ENCODE measurements at regions not wholly inside any gene's neighbourhood (a gene's known extent, or its start where the extent isn't known, plus 50 kb on each side); places are given as distances from the start of the nearest gene placed in this dataset.

DNA sequence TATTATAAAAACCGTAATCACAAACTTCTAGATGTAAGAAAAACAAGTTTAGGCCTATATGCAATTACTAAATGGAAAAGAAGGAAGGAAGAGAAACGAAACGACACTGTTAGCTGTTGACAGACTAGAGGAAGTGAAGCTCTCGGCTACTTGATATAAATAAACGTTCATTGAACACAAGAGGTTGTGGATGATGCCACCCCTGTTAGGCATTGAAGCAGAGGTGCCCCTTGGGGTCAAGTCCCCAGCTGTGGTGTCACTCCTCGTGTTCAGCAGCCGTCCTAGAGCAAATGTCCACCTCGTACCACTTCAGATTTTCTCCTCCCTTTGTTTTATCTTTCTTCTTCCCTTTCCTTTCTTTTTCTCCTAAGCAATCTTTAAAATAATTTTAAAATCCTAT lies 146.5 kb upstream of the UBE2E1 start:
- H3K4me3 ChIP-seq (replicated peaks; ENCODE audit: insufficient read depth, low read length), result no peak overlapping the region
- H3K27me3 ChIP-seq (ENCODE audit: insufficient read depth, poor library complexity, severe bottlenecking), result no peaks in the 10 kb centered on the region
- peak in 1 of 2 experiments; percentile 18 for DNase-seq (ENCODE audit: low read depth in 1 of 2, low spot score in 1 of 2)
- TF ChIP-seq SPI1 (IDR thresholded peaks at IDR 0.05; ENCODE audit: borderline replicate concordance, low read depth), result peak; percentile 69; the same call in 1 of the 2 replicates
- TF ChIP-seq GABPA (IDR thresholded peaks at IDR 0.05; ENCODE audit: low read depth), result no peak
- TF ChIP-seq, protein P1, sequence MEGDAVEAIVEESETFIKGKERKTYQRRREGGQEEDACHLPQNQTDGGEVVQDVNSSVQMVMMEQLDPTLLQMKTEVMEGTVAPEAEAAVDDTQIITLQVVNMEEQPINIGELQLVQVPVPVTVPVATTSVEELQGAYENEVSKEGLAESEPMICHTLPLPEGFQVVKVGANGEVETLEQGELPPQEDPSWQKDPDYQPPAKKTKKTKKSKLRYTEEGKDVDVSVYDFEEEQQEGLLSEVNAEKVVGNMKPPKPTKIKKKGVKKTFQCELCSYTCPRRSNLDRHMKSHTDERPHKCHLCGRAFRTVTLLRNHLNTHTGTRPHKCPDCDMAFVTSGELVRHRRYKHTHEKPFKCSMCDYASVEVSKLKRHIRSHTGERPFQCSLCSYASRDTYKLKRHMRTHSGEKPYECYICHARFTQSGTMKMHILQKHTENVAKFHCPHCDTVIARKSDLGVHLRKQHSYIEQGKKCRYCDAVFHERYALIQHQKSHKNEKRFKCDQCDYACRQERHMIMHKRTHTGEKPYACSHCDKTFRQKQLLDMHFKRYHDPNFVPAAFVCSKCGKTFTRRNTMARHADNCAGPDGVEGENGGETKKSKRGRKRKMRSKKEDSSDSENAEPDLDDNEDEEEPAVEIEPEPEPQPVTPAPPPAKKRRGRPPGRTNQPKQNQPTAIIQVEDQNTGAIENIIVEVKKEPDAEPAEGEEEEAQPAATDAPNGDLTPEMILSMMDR (IDR thresholded peaks at IDR 0.05; ENCODE audit: insufficient read depth, low read length), result no peak
- no peak for TF ChIP-seq POLR2AphosphoS5 (IDR thresholded peaks at IDR 0.05; ENCODE audit: low read depth)
- peak overlapping the region; percentile 66 for H3K27ac ChIP-seq (replicated peaks)

DNA sequence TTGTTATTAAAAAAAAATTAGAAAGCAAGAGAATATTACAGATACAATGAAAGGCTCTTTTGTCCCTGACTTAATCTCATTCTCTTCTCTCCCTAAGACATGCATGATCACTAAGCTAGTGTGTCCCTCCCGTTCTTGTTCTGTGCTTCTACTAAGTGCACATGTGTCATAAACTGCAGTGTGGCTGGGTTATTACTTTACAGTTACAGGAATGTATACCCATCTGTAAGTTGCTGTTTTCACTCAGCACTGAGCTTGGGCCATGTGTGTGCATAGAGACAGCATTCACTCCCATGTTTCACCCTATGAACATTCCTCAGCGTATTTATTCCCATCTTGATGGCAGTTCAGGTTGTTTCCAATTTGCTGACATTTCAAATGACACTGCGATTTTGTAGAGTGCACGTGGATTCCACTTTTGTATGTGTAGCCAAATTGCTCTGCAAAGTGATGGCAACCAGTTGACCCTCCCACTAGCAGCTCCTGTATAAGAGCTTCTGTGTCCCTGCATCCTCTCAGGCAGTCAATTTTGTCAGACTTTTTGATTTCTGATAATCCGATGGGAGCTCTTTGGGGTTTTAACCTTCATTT lies 145.8 kb upstream of the UBE2E1 start:
- Histone ChIP-seq H3K27ac (replicated peaks) (peak overlapping the region; percentile 66; the same call in 1 of the 2 replicates), H3K4me3 (replicated peaks; ENCODE audit: insufficient read depth, low read length) (no peak overlapping the region), H3K27me3 (ENCODE audit: insufficient read depth, poor library complexity, severe bottlenecking) (no peaks in the 10 kb centered on the region)
- TF ChIP-seq, protein P2, sequence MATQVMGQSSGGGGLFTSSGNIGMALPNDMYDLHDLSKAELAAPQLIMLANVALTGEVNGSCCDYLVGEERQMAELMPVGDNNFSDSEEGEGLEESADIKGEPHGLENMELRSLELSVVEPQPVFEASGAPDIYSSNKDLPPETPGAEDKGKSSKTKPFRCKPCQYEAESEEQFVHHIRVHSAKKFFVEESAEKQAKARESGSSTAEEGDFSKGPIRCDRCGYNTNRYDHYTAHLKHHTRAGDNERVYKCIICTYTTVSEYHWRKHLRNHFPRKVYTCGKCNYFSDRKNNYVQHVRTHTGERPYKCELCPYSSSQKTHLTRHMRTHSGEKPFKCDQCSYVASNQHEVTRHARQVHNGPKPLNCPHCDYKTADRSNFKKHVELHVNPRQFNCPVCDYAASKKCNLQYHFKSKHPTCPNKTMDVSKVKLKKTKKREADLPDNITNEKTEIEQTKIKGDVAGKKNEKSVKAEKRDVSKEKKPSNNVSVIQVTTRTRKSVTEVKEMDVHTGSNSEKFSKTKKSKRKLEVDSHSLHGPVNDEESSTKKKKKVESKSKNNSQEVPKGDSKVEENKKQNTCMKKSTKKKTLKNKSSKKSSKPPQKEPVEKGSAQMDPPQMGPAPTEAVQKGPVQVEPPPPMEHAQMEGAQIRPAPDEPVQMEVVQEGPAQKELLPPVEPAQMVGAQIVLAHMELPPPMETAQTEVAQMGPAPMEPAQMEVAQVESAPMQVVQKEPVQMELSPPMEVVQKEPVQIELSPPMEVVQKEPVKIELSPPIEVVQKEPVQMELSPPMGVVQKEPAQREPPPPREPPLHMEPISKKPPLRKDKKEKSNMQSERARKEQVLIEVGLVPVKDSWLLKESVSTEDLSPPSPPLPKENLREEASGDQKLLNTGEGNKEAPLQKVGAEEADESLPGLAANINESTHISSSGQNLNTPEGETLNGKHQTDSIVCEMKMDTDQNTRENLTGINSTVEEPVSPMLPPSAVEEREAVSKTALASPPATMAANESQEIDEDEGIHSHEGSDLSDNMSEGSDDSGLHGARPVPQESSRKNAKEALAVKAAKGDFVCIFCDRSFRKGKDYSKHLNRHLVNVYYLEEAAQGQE (IDR thresholded peaks at IDR 0.05; ENCODE audit: insufficient replicate concordance, low read depth), result no peak
- TF ChIP-seq, protein P1 (IDR thresholded peaks at IDR 0.05; ENCODE audit: insufficient read depth, low read length), result no peak
- no peak for TF ChIP-seq POLR2AphosphoS5 (IDR thresholded peaks at IDR 0.05; ENCODE audit: low read depth)
- no peak for TF ChIP-seq SPI1 (IDR thresholded peaks at IDR 0.05; ENCODE audit: borderline replicate concordance, low read depth)
- no peak for TF ChIP-seq GABPA (IDR thresholded peaks at IDR 0.05; ENCODE audit: low read depth)
- no peak for DNase-seq (ENCODE audit: low read depth in 1 of 2, low spot score in 1 of 2)

DNA sequence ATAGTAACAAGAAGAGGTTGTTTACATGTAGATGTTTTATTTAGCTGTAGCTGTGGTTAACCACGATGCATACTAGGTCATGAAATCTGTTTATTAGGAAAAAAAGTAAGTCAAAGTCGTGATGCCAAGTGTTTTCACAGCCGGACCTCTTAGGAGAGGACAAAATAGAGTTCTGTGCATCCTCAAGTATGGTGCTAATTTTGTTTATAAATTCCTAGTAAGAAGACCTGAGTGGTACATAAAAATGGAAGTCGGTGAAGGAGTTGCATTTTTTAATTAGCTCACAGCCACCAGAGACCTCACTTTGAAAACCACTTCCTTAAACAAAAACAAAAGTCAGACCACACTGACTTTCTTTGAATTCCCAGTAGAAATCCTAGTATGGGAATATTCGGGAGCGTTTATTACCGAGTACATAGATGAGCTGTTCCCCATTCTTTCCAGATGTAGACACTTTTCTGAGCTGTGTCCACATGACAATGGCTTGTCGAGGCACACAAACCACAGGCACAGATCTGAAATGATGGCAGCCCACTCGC lies 143.6 kb upstream of the UBE2E1 start:
- no peak for DNase-seq (ENCODE audit: low read depth in 1 of 2, low spot score in 1 of 2)
- H3K27ac ChIP-seq (replicated peaks), result no peak overlapping the region
- no peak overlapping the region for H3K4me3 ChIP-seq (replicated peaks; ENCODE audit: insufficient read depth, low read length)
- no peaks in the 10 kb centered on the region for H3K27me3 ChIP-seq (ENCODE audit: insufficient read depth, poor library complexity, severe bottlenecking)
- peak; percentile 76; the same call in 1 of the 2 replicates for TF ChIP-seq SPI1 (IDR thresholded peaks at IDR 0.05; ENCODE audit: borderline replicate concordance, low read depth)
- TF ChIP-seq, protein P1 (IDR thresholded peaks at IDR 0.05; ENCODE audit: insufficient read depth, low read length), result no peak

DNA sequence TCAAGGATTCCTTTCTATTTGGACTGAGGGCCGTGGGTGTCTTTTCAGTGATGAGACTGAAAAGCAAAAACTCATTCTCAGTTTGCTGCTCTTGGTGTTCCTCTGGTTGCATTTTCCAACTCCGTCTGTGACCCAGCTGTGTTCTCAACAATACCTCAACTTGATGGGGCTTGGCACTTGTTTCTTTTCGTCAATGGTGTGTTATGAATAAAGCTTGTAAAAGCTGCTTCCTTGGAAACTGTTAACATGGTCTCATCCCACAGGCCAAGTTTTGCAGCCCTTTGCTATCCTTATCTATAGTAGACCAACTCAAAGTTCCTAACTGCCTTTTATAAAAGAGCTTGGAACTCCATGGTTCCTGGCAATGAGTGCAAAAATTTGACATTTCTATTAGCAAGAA lies 142.5 kb upstream of the UBE2E1 start:
- Histone ChIP-seq H3K27ac (replicated peaks) (no peak overlapping the region), H3K4me3 (replicated peaks; ENCODE audit: insufficient read depth, low read length) (no peak overlapping the region), H3K27me3 (ENCODE audit: insufficient read depth, poor library complexity, severe bottlenecking) (no peaks in the 10 kb centered on the region)
- TF ChIP-seq SPI1 (IDR thresholded peaks at IDR 0.05; ENCODE audit: borderline replicate concordance, low read depth) (no peak), GABPA (IDR thresholded peaks at IDR 0.05; ENCODE audit: low read depth) (no peak), POLR2AphosphoS5 (IDR thresholded peaks at IDR 0.05; ENCODE audit: low read depth) (no peak)
- TF ChIP-seq, protein P1 (IDR thresholded peaks at IDR 0.05; ENCODE audit: insufficient read depth, low read length), result no peak
- TF ChIP-seq, protein P2 (IDR thresholded peaks at IDR 0.05; ENCODE audit: insufficient replicate concordance, low read depth), result no peak
- no peak for DNase-seq (ENCODE audit: low read depth in 1 of 2, low spot score in 1 of 2)
